Heart right ventricle (tissue), 16 donors: ENCODE measurements at regions not wholly inside any gene's neighbourhood (a gene's known extent, or its start where the extent isn't known, plus 50 kb on each side); places are given as distances from the start of the nearest gene placed in this dataset.

Experiments used
- ATAC-seq, 8 donors: fragments of 200-7000 bp; cut with Tn5 transposase; one replicate each; pipeline ENCODE4 v1.9.1; 2020; ENCODE audit warnings: mild to moderate bottlenecking in 8 of 8, moderate library complexity in 8 of 8, moderate number of reproducible peaks in 1 of 8
- DNase-seq, 2 donors: peaks; one replicate each; pipeline ENCODE4 v3.0.0-alpha.2; 2020
- H3K27ac ChIP-seq, 10 donors: fragments of 200-600 bp; sonication (generic) in 2 of 10; one replicate each; pipeline versions ENCODE4 v1.5.0 to v1.8.0; 2020 to 2022; ENCODE audit warnings: mild to moderate bottlenecking in 3 of 10
- H3K27me3 ChIP-seq, 7 donors: fragments of 200-600 bp; one replicate each; pipeline ENCODE4 v1.8.0; 2021 to 2022; ENCODE audit warnings: mild to moderate bottlenecking in 2 of 7
- H3K36me3 ChIP-seq, 9 donors: fragments of 200-600 bp; sonication (generic) in 1 of 9; one replicate each; pipeline versions ENCODE4 v1.5.0 to v1.8.0; 2020 to 2022; ENCODE audit warnings: mild to moderate bottlenecking in 2 of 9
- H3K4me1 ChIP-seq, 9 donors: fragments of 200-600 bp; sonication (generic) in 1 of 9; one replicate each; pipeline versions ENCODE4 v1.5.0 to v1.8.0; 2020 to 2022; ENCODE audit warnings: mild to moderate bottlenecking in 4 of 9
- H3K4me3 ChIP-seq, 10 donors: fragments of 200-600 bp; sonication (generic) in 2 of 10; one replicate each; pipeline versions ENCODE4 v1.5.0 to v1.8.0; 2020 to 2022; ENCODE audit warnings: mild to moderate bottlenecking in 7 of 10, moderate library complexity in 2 of 10
- H3K9me3 ChIP-seq, 11 donors: fragments of 200-600 bp in 10 of 11; sonication (generic) in 2 of 11; one replicate each; pipeline versions ENCODE4 v1.5.0 to v1.8.0; 2013 to 2022; ENCODE audit warnings: mild to moderate bottlenecking in 2 of 11, control low read depth in 1 of 11, moderate library complexity in 1 of 11
- CTCF ChIP-seq, 9 donors: fragments of 200-600 bp; sonication (generic) in 2 of 9; IDR thresholded peaks; one replicate each; pipeline versions ENCODE4 v1.5.0 to v1.8.0; 2021 to 2022; ENCODE audit warnings: antibody characterized with exemption in 9 of 9, mild to moderate bottlenecking in 5 of 9, moderate library complexity in 1 of 9
- WGBS, 2 donors: extraction: QIAGEN DNeasy Blood & Tissue Kit; methylation state at CpG; one replicate each; pipeline ENCODE4 v1.1.7; 2013; ENCODE audit warnings: inconsistent platforms in 1 of 2; 5-methylcytosine and 5-hydroxymethylcytosine counted together
- intact Hi-C, 10 donors: fragments of 100-400 bp; cut with DNase I; formaldehyde crosslinking; loops; one replicate each; pipeline versions ENCODE4 v1.11.1 to v1.14.2; 2022
- donor health status: Arrhythmogenic right ventricular cardiomyopathy.
- donor health status: ischemic (EF 13 %, LVEDD 7.1; RV severe dilation, severe dysfunction).
- donor health status: healthy with polysubstance abuse.
- donor health status: DM: no; HTN: yes; CAD: no.
- donor health status: DM: no; HTN: no; CAD: no.
- donor health status: ischemic (EF 25% LVEDD 6.9; RV normal size, moderate dysfunction).
- donor health status: ischemic (EF 25% LVEDD 5.7; RV mildly dilated, moderate dysfunction).
- donor health status: healthy.
- donor health status: DM: yes; HTN: yes; CAD: no.
- donor health status: Ischemic cardiomyopathy.
- donor health status: ischemic (EF 35%, LVEDD 5.7; RV mildly dilated, moderate dysfunction).
- donor health status: nonischemic (EF 11% LVEDD 7.7; RV severe dilation, severe dysfunction).
- donor health status: DM: yes; HTN: yes; CAD: no.
- donor health status: PGD.
- donor health status: ischemic (EF 29% LVEDD 5.4; RV normal size, mild dysfunction).
- donor health status: nonischemic (EF 23%, LVEDD 6.1; RV moderate dilation, normal function).

DNA sequence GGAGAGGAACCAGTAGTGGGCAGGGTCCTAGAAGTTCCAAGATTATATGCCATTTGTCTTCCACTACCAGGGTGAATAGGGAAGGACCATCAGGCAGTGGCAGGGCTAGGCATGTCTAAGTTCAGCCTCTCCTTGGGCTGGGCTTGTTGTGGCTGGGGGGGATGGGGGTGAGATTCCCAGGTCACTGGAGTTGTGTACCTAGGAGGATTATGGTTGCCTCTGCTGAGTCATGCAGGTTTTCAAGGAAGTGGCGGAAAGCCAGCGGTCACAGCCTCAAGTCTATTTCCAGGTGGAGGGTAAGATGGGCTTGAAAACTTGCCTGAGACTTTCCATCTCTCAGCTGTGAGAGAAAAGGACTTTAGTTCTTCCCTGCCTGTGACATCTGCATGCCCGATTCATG, 1407.1 kb downstream of the SI start:
- Histone ChIP-seq H3K4me1 (no peaks in the 10 kb centered on the region), H3K4me3 (no peak overlapping the region), H3K9me3 (peaks cover 0 to 22% (median 0%) of the 10 kb centered on the region in 11 donors), H3K36me3 (no peaks in the 10 kb centered on the region), H3K27me3 (no peaks in the 10 kb centered on the region), H3K27ac (no peak overlapping the region)
- DNase-seq, result no peak
- 89 to 92% methylated on average over 3 of the region's 3 CpGs for WGBS, 2 donors
- intact Hi-C loops, result no loop called here
- no peak for TF ChIP-seq CTCF (IDR thresholded peaks at IDR 0.05)
- no peak for ATAC-seq

GRCh38 chr3:163664466-163664865, 1413.8 kb downstream of the SI start:
- intact Hi-C loops, result no loop called here
- no peak overlapping the region for H3K27ac ChIP-seq
- WGBS, 2 donors, result 87% methylated on average over 2 of the region's 2 CpGs
- H3K9me3 ChIP-seq, result peaks cover 0 to 16% (median 0%) of the 10 kb centered on the region in 11 donors
- H3K27me3 ChIP-seq, result no peaks in the 10 kb centered on the region
- H3K4me1 ChIP-seq, result no peaks in the 10 kb centered on the region
- H3K36me3 ChIP-seq, result no peaks in the 10 kb centered on the region
- DNase-seq (no peak), ATAC-seq (no peak)
- TF ChIP-seq CTCF (IDR thresholded peaks at IDR 0.05), result no peak
- no peak overlapping the region for H3K4me3 ChIP-seq

GRCh38 chr3:163657088-163657487, 1421.2 kb downstream of the SI start:
- no peak for ATAC-seq
- DNase-seq, result no peak
- TF ChIP-seq CTCF (IDR thresholded peaks at IDR 0.05), result no peak
- Histone ChIP-seq H3K36me3 (no peaks in the 10 kb centered on the region), H3K27me3 (no peaks in the 10 kb centered on the region), H3K9me3 (peaks cover 0 to 30% (median 0%) of the 10 kb centered on the region in 11 donors), H3K4me1 (no peaks in the 10 kb centered on the region), H3K27ac (no peak overlapping the region), H3K4me3 (no peak overlapping the region)
- WGBS, 2 donors, result 92% methylated on average over 2 of the region's 2 CpGs
- intact Hi-C loops, result no loop called here

DNA sequence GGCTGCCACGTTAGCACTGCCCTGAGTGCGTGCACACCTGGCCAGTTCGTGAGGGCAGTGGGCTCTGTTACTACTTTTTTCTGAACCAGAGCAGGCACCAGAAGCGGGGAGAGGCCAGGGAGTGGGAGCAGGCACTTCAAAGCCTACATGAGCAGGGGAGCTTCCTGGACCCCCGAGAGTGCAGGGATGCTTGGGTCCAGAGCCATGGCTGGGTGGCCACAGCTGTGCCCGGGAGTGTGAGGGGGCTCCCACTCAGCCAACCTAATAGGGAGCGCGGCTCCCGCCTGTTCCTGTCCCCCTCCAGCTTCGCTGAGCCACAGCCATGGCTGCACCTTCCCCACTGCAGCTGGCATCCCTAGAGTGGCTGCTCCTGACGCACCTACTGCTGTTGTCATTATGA, 1423.3 kb downstream of the SI start:
- H3K9me3 ChIP-seq, result peaks cover 0 to 30% (median 0%) of the 10 kb centered on the region in 11 donors
- H3K4me1 ChIP-seq, result no peaks in the 10 kb centered on the region
- H3K27ac ChIP-seq, result no peak overlapping the region
- H3K4me3 ChIP-seq, result no peak overlapping the region
- no peaks in the 10 kb centered on the region for H3K36me3 ChIP-seq
- 87 to 89% methylated on average over 11 of the region's 11 CpGs for WGBS, 2 donors
- no peak for TF ChIP-seq CTCF (IDR thresholded peaks at IDR 0.05)
- H3K27me3 ChIP-seq, result no peaks in the 10 kb centered on the region
- intact Hi-C loops, result no loop called here
- DNase-seq, result no peak
- no peak for ATAC-seq

- no peak for TF ChIP-seq CTCF (IDR thresholded peaks at IDR 0.05)
- Histone ChIP-seq H3K9me3 (peaks cover 0 to 19% (median 0%) of the 10 kb centered on the region in 11 donors), H3K4me3 (no peak overlapping the region), H3K27me3 (no peaks in the 10 kb centered on the region), H3K4me1 (no peaks in the 10 kb centered on the region), H3K36me3 (no peaks in the 10 kb centered on the region), H3K27ac (no peak overlapping the region)
- intact Hi-C loops, result no loop called here
- ATAC-seq, result no peak
- no peak for DNase-seq
- 61 to 63% methylated on average over 3 of the region's 3 CpGs for WGBS, 2 donors
These were observed 1434.1 kb downstream of the SI start for GRCh38 chr3:163644172-163644571.
